Ishikawa (cell line): ENCODE measurements at regions not wholly inside any gene's neighbourhood (a gene's known extent, or its start where the extent isn't known, plus 50 kb on each side); places are given as distances from the start of the nearest gene placed in this dataset.

Experiments used
- YY1 ChIP-seq: IDR thresholded peaks from 2 replicates; pipeline ENCODE4 v1.6.1; 2012; ENCODE audit warnings: low read depth
- TF ChIP-seq, protein P1 (sequence below): IDR thresholded peaks from 2 replicates; pipeline ENCODE4 v1.6.1; 2012; ENCODE audit warnings: low read depth, mild to moderate bottlenecking

DNA sequence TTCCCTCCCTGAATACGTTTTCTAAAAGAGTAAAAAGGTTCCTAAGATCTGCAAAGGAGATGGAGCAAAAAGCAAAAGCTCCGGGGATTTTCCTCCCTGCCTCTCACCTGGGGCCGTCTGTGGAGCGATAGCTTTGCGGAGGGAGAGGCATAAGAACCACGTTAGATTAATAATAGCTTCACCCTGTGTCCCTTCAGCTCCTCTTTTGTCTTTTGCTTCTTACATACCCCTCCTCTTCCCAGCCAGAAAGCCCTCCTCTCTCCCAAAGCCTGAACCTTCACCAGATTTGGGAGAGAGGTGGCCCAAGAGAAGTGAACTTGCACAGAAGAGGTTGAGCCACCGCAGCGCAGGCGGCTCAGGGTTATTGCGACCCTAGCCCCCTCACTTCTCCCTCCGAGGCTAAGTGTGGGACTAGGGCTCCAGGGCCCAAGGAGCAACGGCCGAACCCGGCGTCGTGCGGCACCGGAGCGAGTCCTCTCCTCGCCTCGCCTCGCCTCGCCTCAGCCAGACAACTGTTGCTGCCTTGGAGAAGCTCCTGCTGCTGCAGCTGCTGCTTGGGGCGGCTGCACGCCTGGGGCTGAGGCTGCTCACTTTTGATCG lies 97.6 kb upstream of the HSD17B12 start:
- TF ChIP-seq YY1, result no peak
- TF ChIP-seq, protein P1, sequence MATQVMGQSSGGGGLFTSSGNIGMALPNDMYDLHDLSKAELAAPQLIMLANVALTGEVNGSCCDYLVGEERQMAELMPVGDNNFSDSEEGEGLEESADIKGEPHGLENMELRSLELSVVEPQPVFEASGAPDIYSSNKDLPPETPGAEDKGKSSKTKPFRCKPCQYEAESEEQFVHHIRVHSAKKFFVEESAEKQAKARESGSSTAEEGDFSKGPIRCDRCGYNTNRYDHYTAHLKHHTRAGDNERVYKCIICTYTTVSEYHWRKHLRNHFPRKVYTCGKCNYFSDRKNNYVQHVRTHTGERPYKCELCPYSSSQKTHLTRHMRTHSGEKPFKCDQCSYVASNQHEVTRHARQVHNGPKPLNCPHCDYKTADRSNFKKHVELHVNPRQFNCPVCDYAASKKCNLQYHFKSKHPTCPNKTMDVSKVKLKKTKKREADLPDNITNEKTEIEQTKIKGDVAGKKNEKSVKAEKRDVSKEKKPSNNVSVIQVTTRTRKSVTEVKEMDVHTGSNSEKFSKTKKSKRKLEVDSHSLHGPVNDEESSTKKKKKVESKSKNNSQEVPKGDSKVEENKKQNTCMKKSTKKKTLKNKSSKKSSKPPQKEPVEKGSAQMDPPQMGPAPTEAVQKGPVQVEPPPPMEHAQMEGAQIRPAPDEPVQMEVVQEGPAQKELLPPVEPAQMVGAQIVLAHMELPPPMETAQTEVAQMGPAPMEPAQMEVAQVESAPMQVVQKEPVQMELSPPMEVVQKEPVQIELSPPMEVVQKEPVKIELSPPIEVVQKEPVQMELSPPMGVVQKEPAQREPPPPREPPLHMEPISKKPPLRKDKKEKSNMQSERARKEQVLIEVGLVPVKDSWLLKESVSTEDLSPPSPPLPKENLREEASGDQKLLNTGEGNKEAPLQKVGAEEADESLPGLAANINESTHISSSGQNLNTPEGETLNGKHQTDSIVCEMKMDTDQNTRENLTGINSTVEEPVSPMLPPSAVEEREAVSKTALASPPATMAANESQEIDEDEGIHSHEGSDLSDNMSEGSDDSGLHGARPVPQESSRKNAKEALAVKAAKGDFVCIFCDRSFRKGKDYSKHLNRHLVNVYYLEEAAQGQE, result no peak
